OCI-LY1 (cell line): ENCODE measurements at regions not wholly inside any gene's neighbourhood (a gene's known extent, or its start where the extent isn't known, plus 50 kb on each side); places are given as distances from the start of the nearest gene placed in this dataset.

ENCODE experiments used
- CTCF ChIP-seq: fragments of 200-600 bp; sonication (generic), shearing (Covaris generic); IDR thresholded peaks from 2 replicates; pipeline ENCODE4 v1.5.1; 2017; ENCODE audit warnings: mild to moderate bottlenecking, antibody characterized with exemption, low read length, moderate library complexity, mixed read lengths
- EZH2 ChIP-seq: fragments of 200-600 bp; sonication (generic), shearing (Covaris generic); IDR thresholded peaks from 2 replicates; pipeline ENCODE4 v1.8.0; 2017; ENCODE audit warnings: borderline replicate concordance, mixed run types, mild to moderate bottlenecking, antibody characterized with exemption, low read length, moderate library complexity, mixed read lengths

GRCh38 chr6:28838289-28838633, 85.5 kb downstream of the TRIM27 start:
- TF ChIP-seq CTCF (no peak), EZH2 (no peak)
